ENCODE measurements at regions not wholly inside any gene's neighbourhood (a gene's known extent, or its start where the extent isn't known, plus 50 kb on each side); places are given as distances from the start of the nearest gene placed in this dataset.

- TF ChIP-seq EZH2 (IDR thresholded peaks at IDR 0.05; ENCODE audit: borderline replicate concordance, low read depth, low read length, severe bottlenecking) (no peak), CTCF (IDR thresholded peaks at IDR 0.05; ENCODE audit: extremely low read depth in 1 of 2, insufficient read depth in 1 of 2, low read depth in 1 of 2, low read length in 2 of 2) (no peak), JUN (IDR thresholded peaks at IDR 0.05; ENCODE audit: borderline replicate concordance, insufficient read depth, insufficient read length, low read depth) (no peak), MAX (IDR thresholded peaks at IDR 0.05; ENCODE audit: insufficient read depth, insufficient read length) (no peak), POLR2AphosphoS5 (IDR thresholded peaks at IDR 0.05; ENCODE audit: insufficient read depth, low read depth, low read length) (no peak), POLR2A (IDR thresholded peaks at IDR 0.05; ENCODE audit: low read depth, low read length) (no peak), MYC (IDR thresholded peaks at IDR 0.05; ENCODE audit: low read depth, low read length) (no peak), FOS (IDR thresholded peaks at IDR 0.05; ENCODE audit: borderline replicate concordance, insufficient read depth, low read length) (no peak)
Measured at GRCh38 chr6:22954749-22955385, 385.5 kb downstream of the HDGFL1 start.
